H1 (cell line): ENCODE measurements at regions not wholly inside any gene's neighbourhood (a gene's known extent, or its start where the extent isn't known, plus 50 kb on each side); places are given as distances from the start of the nearest gene placed in this dataset.

Experiments used
- CTCF ChIA-PET: fragments of 300-600 bp; sonication (Branson Sonifier 250); formaldehyde crosslinking; loops from one replicate; lab custom pipeline; 2021; ENCODE audit not compliant: partially characterized antibody; lab: Charles Lee
- POLR2A ChIA-PET: fragments of 300-600 bp; sonication (Branson Sonifier 250); formaldehyde crosslinking; loops from one replicate; lab custom pipeline; 2021; ENCODE audit warnings: inconsistent platforms; ENCODE audit not compliant: partially characterized antibody; lab: Charles Lee
- DNase-seq, 2 experiments: peaks; one replicate each; pipeline versions ENCODE4 v3.0.0 to v3.0.0-alpha.2; 2010 to 2022; ENCODE audit warnings: low spot score in 2 of 2, low read depth in 1 of 2, mixed read lengths in 1 of 2
- FAIRE-seq: peaks from 2 replicates; lab custom pipeline; 2011; peaks lifted over from hg19 to GRCh38; lab: Jason Lieb, UNC
- H2AFZ ChIP-seq: 2 replicates; pipeline ENCODE4 v1.8.1; 2012; ENCODE audit warnings: low read length, inconsistent platforms
- H2AK5ac ChIP-seq: 2 replicates; pipeline ENCODE4 v1.6.1; 2013; ENCODE audit warnings: low read depth, low read length
- H2BK120ac ChIP-seq: replicated peaks from 2 replicates; pipeline ENCODE3; 2013; ENCODE audit warnings: low read depth, low read length, inconsistent platforms
- H2BK12ac ChIP-seq: 2 replicates; pipeline ENCODE4 v1.6.1; 2013; ENCODE audit warnings: low read depth, low read length
- H2BK15ac ChIP-seq: 2 replicates; pipeline ENCODE4 v1.6.1; 2013; ENCODE audit warnings: low read length
- H2BK20ac ChIP-seq: 2 replicates; pipeline ENCODE4 v1.6.1; 2013; ENCODE audit warnings: low read length
- H2BK5ac ChIP-seq: 2 replicates; pipeline ENCODE4 v1.6.1; 2013; ENCODE audit warnings: low read depth, low read length
- H3K14ac ChIP-seq: 2 replicates; pipeline ENCODE4 v1.6.1; 2013; ENCODE audit warnings: inconsistent platforms; ENCODE audit not compliant: insufficient read length
- H3K18ac ChIP-seq: 2 replicates; pipeline ENCODE4 v1.6.1; 2013; ENCODE audit warnings: low read length; ENCODE audit errors: extremely low read depth
- H3K23ac ChIP-seq: 2 replicates; pipeline ENCODE4 v1.6.1; 2013; ENCODE audit warnings: inconsistent platforms; ENCODE audit not compliant: insufficient read length
- H3K23me2 ChIP-seq: 2 replicates; pipeline ENCODE4 v1.6.1; 2013; ENCODE audit warnings: low read depth, low read length
- H3K27ac ChIP-seq: 2 replicates; pipeline ENCODE4 v1.6.1; 2011; ENCODE audit warnings: low read depth, low read length, inconsistent platforms
- H3K27me3 ChIP-seq, 4 experiments: replicated peaks in 1 of 4; 1 replicate in 1 of 4; 2 replicates in 3 of 4; pipeline versions ENCODE4 v1.6.1 to v1.8.1; 2011 to 2013; ENCODE audit warnings: low read length in 3 of 4, mild to moderate bottlenecking in 3 of 4, inconsistent platforms in 2 of 4, mixed read lengths in 2 of 4, moderate library complexity in 1 of 4; ENCODE audit not compliant: control insufficient read depth in 3 of 4, insufficient read depth in 3 of 4; ENCODE audit errors: extremely low read depth in 1 of 4
- H3K36me3 ChIP-seq, 4 experiments: 2 replicates each; pipeline versions ENCODE4 v1.6.1 to v1.8.1; 2011 to 2013; ENCODE audit warnings: mild to moderate bottlenecking in 4 of 4, low read length in 3 of 4, moderate library complexity in 2 of 4, control low read depth in 1 of 4, inconsistent platforms in 1 of 4; ENCODE audit not compliant: insufficient read depth in 4 of 4, control insufficient read depth in 2 of 4
- H3K4ac ChIP-seq: replicated peaks from 2 replicates; pipeline ENCODE3; 2013; ENCODE audit warnings: low read length, low read depth, mixed read lengths, inconsistent platforms; ENCODE audit not compliant: insufficient read length
- H3K4me1 ChIP-seq, 4 experiments: replicated peaks in 1 of 4; 1 replicate in 1 of 4; 2 replicates in 3 of 4; pipeline versions ENCODE4 v1.6.1 to v1.8.1; 2011 to 2013; ENCODE audit warnings: low read length in 3 of 4, inconsistent platforms in 2 of 4, mixed read lengths in 1 of 4; ENCODE audit not compliant: insufficient read depth in 4 of 4, control insufficient read depth in 3 of 4
- H3K4me2 ChIP-seq, 2 experiments: 2 replicates each; pipeline versions ENCODE4 v1.6.1 to v1.8.1; 2011 to 2013; ENCODE audit warnings: low read depth in 2 of 2, low read length in 2 of 2, control low read depth in 1 of 2, inconsistent platforms in 1 of 2, mild to moderate bottlenecking in 1 of 2; ENCODE audit not compliant: insufficient read depth in 1 of 2
- H3K4me3 ChIP-seq, 4 experiments: fragments of 200-600, 300-600 bp in 1 of 4; sonication (generic), shearing (Covaris generic), sonication (Bioruptor Twin) in 1 of 4; 2 replicates each; pipeline versions ENCODE4 v1.5.1 to v1.8.1; 2011 to 2016; ENCODE audit warnings: low read length in 4 of 4, low read depth in 3 of 4, control low read depth in 2 of 4, inconsistent platforms in 2 of 4, mild to moderate bottlenecking in 2 of 4, mixed read lengths in 1 of 4, moderate library complexity in 1 of 4; ENCODE audit not compliant: insufficient read depth in 2 of 4; ENCODE audit errors: extremely low read depth in 1 of 4
- H3K56ac ChIP-seq: replicated peaks from 2 replicates; pipeline ENCODE3; 2013; ENCODE audit warnings: low read depth, mild to moderate bottlenecking, mixed read lengths, low read length, inconsistent platforms; ENCODE audit not compliant: insufficient read length
- H3K79me1 ChIP-seq: 2 replicates; pipeline ENCODE4 v1.6.1; 2013; ENCODE audit warnings: low read depth, low read length, control low read depth
- H3K79me2 ChIP-seq, 2 experiments: 2 replicates each; pipeline versions ENCODE4 v1.6.1 to v1.8.1; 2012 to 2013; ENCODE audit warnings: low read length in 2 of 2, mild to moderate bottlenecking in 2 of 2, inconsistent platforms in 1 of 2; ENCODE audit not compliant: insufficient read depth in 2 of 2, control insufficient read depth in 1 of 2
- H3K9ac ChIP-seq, 4 experiments: replicated peaks in 1 of 4; 1 replicate in 1 of 4; 2 replicates in 3 of 4; pipeline versions ENCODE4 v1.6.1 to v1.8.1; 2011 to 2013; ENCODE audit warnings: low read depth in 3 of 4, low read length in 3 of 4, control low read depth in 2 of 4, mild to moderate bottlenecking in 2 of 4, moderate library complexity in 2 of 4, inconsistent platforms in 1 of 4; ENCODE audit errors: extremely low read depth in 1 of 4
- H3K9me3 ChIP-seq, 2 experiments: 2 replicates each; pipeline versions ENCODE4 v1.6.1 to v1.8.1; 2012 to 2013; ENCODE audit warnings: mild to moderate bottlenecking in 2 of 2, moderate library complexity in 2 of 2, control low read depth in 1 of 2, inconsistent platforms in 1 of 2, low read depth in 1 of 2, low read length in 1 of 2, mixed read lengths in 1 of 2; ENCODE audit not compliant: insufficient read depth in 2 of 2
- H4K20me1 ChIP-seq, 2 experiments: replicated peaks in 1 of 2; 2 replicates each; pipeline versions ENCODE3 to v1.8.1; 2011 to 2013; ENCODE audit warnings: inconsistent platforms in 2 of 2, low read length in 2 of 2, mild to moderate bottlenecking in 1 of 2; ENCODE audit not compliant: insufficient read depth in 2 of 2, control insufficient read depth in 1 of 2
- H4K5ac ChIP-seq: 2 replicates; pipeline ENCODE4 v1.6.1; 2013; ENCODE audit warnings: low read length, low read depth, mixed read lengths, inconsistent platforms; ENCODE audit not compliant: insufficient read length
- H4K8ac ChIP-seq: 2 replicates; pipeline ENCODE4 v1.8.0; 2013; ENCODE audit warnings: mild to moderate bottlenecking, moderate library complexity, low read length, inconsistent platforms; ENCODE audit not compliant: insufficient read depth; ENCODE audit errors: extremely low read depth
- H4K91ac ChIP-seq: replicated peaks from 2 replicates; pipeline ENCODE3; 2013; ENCODE audit warnings: low read length, mixed read lengths, inconsistent platforms; ENCODE audit not compliant: insufficient read length
- KDM1A ChIP-seq: fragments of 200-600, 300-600 bp; sonication (generic); IDR thresholded peaks from 2 replicates; pipeline ENCODE4 v1.7.1; 2016; ENCODE audit warnings: mild to moderate bottlenecking, low read length, borderline replicate concordance
- WGBS, 2 experiments: shearing (Covaris generic) in 1 of 2; methylation state at CpG; one replicate each; pipeline versions ENCODE4 v1.1.6 to v1.1.7; 2013 to 2015; ENCODE audit warnings: low lambda C conversion rate in 2 of 2, mixed read lengths in 2 of 2, inconsistent platforms in 1 of 2, low coverage in 1 of 2, missing lambda C conversion rate in 1 of 2; ENCODE audit not compliant: insufficient replicate concordance in 2 of 2, insufficient coverage in 1 of 2, insufficient read length in 1 of 2; ENCODE audit errors: extremely low coverage in 1 of 2, missing lambda C conversion rate in 1 of 2; 5-methylcytosine and 5-hydroxymethylcytosine counted together

DNA sequence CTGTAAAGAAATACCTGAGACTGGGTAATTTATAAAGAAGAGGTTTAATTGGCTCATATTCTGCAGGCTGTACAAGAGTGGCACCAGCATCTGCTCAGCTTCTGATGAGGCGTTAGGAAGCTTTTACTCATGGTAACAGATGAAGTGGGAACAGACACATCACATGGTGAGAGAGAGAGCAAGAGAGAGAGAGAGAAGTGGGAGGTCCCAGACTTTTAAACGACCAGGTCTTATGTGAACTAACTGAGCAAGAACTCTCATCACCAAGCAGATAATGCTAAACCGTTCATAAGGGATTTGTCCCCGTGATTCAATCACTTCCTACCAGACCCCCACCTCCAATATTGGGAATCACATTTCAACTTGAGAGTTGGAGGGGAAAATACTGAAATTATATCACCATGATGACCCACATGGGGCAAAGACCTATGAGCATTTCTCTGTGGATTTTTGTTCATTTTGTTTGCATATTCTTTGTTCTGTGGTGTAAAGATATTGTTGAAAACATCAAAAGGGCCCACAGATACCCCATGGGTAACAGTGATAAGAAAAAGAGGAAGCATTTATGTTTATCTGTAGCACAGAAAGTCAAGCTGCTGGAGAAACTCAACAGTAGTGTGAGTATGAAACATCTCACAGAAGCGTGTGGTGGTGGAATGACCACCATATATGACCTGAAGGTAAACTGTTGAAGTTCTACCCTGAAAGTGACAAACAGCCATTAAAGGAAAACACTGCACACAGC is 135.2 kb upstream of the PDE3A start:
- no peak overlapping the region for H4K8ac ChIP-seq
- H3K9ac ChIP-seq = no peak overlapping the region
- H3K79me2 ChIP-seq = no peaks in the 10 kb centered on the region
- no peak overlapping the region for H2BK5ac ChIP-seq
- 84% methylated on average over 5 of the region's 5 CpGs; no CpG with 5 or more reads in 1 of the 2 experiments for WGBS, 2 experiments
- no peak overlapping the region for H3K4me3 ChIP-seq
- no peak for TF ChIP-seq KDM1A
- no peaks in the 10 kb centered on the region for H4K20me1 ChIP-seq
- H4K5ac ChIP-seq = no peak overlapping the region
- CTCF ChIA-PET = no interaction called here
- FAIRE-seq (no peak), DNase-seq (no peak)
- no peaks in the 10 kb centered on the region for H3K27me3 ChIP-seq
- H3K23ac ChIP-seq = no peak overlapping the region
- H2AFZ ChIP-seq = no peak overlapping the region
- POLR2A ChIA-PET = no interaction called here
- no peak overlapping the region for H2BK12ac ChIP-seq
- H3K23me2 ChIP-seq = no peaks in the 10 kb centered on the region
- H3K4ac ChIP-seq = no peak overlapping the region
- no peak overlapping the region for H3K14ac ChIP-seq
- no peak overlapping the region for H2AK5ac ChIP-seq
- no peaks in the 10 kb centered on the region for H3K36me3 ChIP-seq
- no peak overlapping the region for H2BK20ac ChIP-seq
- H4K91ac ChIP-seq = no peak overlapping the region
- no peaks in the 10 kb centered on the region for H3K79me1 ChIP-seq
- no peak overlapping the region for H3K56ac ChIP-seq
- H3K4me1 ChIP-seq = no peaks in the 10 kb centered on the region
- no peak overlapping the region for H2BK15ac ChIP-seq
- H2BK120ac ChIP-seq = no peak overlapping the region
- H3K27ac ChIP-seq = no peak overlapping the region
- peaks cover 9 to 13% of the 10 kb centered on the region in 2 experiments; a peak in 3 of 4 replicates for H3K9me3 ChIP-seq
- H3K18ac ChIP-seq = no peak overlapping the region
- H3K4me2 ChIP-seq = no peak overlapping the region
